KMS-11 (cell line): ENCODE measurements at regions not wholly inside any gene's neighbourhood (a gene's known extent, or its start where the extent isn't known, plus 50 kb on each side); places are given as distances from the start of the nearest gene placed in this dataset.

ENCODE experiments used
- H2AFZ ChIP-seq: fragments of 200-600 bp; sonication (generic); 2 replicates; pipeline ENCODE4 v1.6.1; 2016; ENCODE audit warnings: antibody characterized with exemption, mixed run types, low read depth
- H3K27ac ChIP-seq: fragments of 200-600 bp; sonication (generic); 2 replicates; pipeline ENCODE4 v1.6.1; 2016; ENCODE audit warnings: mild to moderate bottlenecking, mixed run types
- H3K27me3 ChIP-seq: fragments of 200-600 bp; sonication (generic); 2 replicates; pipeline ENCODE4 v1.6.1; 2017; ENCODE audit warnings: mild to moderate bottlenecking, low read depth, mixed run types, moderate library complexity; ENCODE audit not compliant: insufficient read depth
- H3K36me3 ChIP-seq: fragments of 200-600 bp; sonication (generic); 2 replicates; pipeline ENCODE4 v1.6.1; 2017; ENCODE audit warnings: mild to moderate bottlenecking, mixed run types; ENCODE audit not compliant: insufficient read depth
- H3K4me1 ChIP-seq: fragments of 200-600 bp; sonication (generic); 2 replicates; pipeline ENCODE4 v1.6.1; 2016; ENCODE audit warnings: mild to moderate bottlenecking, low read depth, mixed run types; ENCODE audit not compliant: poor library complexity, severe bottlenecking
- H3K4me2 ChIP-seq: fragments of 200-600 bp; sonication (generic); 2 replicates; pipeline ENCODE4 v1.7.0; 2016; ENCODE audit warnings: mild to moderate bottlenecking, mixed run types
- H3K4me3 ChIP-seq: fragments of 200-600 bp; sonication (generic); IDR thresholded peaks from 2 replicates; pipeline ENCODE4 v1.6.1; 2017; ENCODE audit warnings: low read depth, low read length, mixed read lengths; ENCODE audit not compliant: insufficient read depth
- H3K79me2 ChIP-seq: fragments of 200-600 bp; sonication (generic); 2 replicates; pipeline ENCODE4 v1.6.1; 2016; ENCODE audit warnings: low read depth, mixed run types; ENCODE audit not compliant: insufficient read depth
- H3K9ac ChIP-seq: fragments of 200-600 bp; sonication (generic); 2 replicates; pipeline ENCODE4 v1.6.1; 2016; ENCODE audit warnings: mild to moderate bottlenecking, mixed run types
- H4K20me1 ChIP-seq: fragments of 200-600 bp; sonication (generic); 2 replicates; pipeline ENCODE4 v1.6.1; 2016; ENCODE audit warnings: mild to moderate bottlenecking, mixed run types; ENCODE audit not compliant: insufficient read depth
- TF ChIP-seq, protein P1 (sequence below): fragments of 200-600 bp; sonication (generic); conservative IDR thresholded peaks from 2 replicates; pipeline ENCODE4 v1.6.1; 2017; ENCODE audit warnings: low read depth, mild to moderate bottlenecking, antibody characterized with exemption, low read length, moderate library complexity, mixed read lengths

GRCh38 chr5:6909901-6910300 is 196.7 kb downstream of the TENT4A start:
- no peak overlapping the region for H3K4me2 ChIP-seq
- H4K20me1 ChIP-seq = no peaks in the 10 kb centered on the region
- no peaks in the 10 kb centered on the region for H3K27me3 ChIP-seq
- no peak overlapping the region for H2AFZ ChIP-seq
- no peaks in the 10 kb centered on the region for H3K4me1 ChIP-seq
- H3K79me2 ChIP-seq = no peaks in the 10 kb centered on the region
- no peak overlapping the region for H3K9ac ChIP-seq
- H3K27ac ChIP-seq = no peak overlapping the region
- no peak overlapping the region for H3K4me3 ChIP-seq
- TF ChIP-seq, protein P1, sequence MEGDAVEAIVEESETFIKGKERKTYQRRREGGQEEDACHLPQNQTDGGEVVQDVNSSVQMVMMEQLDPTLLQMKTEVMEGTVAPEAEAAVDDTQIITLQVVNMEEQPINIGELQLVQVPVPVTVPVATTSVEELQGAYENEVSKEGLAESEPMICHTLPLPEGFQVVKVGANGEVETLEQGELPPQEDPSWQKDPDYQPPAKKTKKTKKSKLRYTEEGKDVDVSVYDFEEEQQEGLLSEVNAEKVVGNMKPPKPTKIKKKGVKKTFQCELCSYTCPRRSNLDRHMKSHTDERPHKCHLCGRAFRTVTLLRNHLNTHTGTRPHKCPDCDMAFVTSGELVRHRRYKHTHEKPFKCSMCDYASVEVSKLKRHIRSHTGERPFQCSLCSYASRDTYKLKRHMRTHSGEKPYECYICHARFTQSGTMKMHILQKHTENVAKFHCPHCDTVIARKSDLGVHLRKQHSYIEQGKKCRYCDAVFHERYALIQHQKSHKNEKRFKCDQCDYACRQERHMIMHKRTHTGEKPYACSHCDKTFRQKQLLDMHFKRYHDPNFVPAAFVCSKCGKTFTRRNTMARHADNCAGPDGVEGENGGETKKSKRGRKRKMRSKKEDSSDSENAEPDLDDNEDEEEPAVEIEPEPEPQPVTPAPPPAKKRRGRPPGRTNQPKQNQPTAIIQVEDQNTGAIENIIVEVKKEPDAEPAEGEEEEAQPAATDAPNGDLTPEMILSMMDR = no peak
- H3K36me3 ChIP-seq = no peaks in the 10 kb centered on the region

GRCh38 chr5:6910950-6911349 is 197.7 kb downstream of the TENT4A start:
- no peaks in the 10 kb centered on the region for H3K4me1 ChIP-seq
- H4K20me1 ChIP-seq = no peaks in the 10 kb centered on the region
- H3K4me3 ChIP-seq = no peak overlapping the region
- no peak overlapping the region for H2AFZ ChIP-seq
- H3K4me2 ChIP-seq = no peak overlapping the region
- no peak overlapping the region for H3K27ac ChIP-seq
- H3K9ac ChIP-seq = no peak overlapping the region
- no peaks in the 10 kb centered on the region for H3K36me3 ChIP-seq
- no peaks in the 10 kb centered on the region for H3K27me3 ChIP-seq
- TF ChIP-seq, protein P1 = no peak
- H3K79me2 ChIP-seq = no peaks in the 10 kb centered on the region

DNA sequence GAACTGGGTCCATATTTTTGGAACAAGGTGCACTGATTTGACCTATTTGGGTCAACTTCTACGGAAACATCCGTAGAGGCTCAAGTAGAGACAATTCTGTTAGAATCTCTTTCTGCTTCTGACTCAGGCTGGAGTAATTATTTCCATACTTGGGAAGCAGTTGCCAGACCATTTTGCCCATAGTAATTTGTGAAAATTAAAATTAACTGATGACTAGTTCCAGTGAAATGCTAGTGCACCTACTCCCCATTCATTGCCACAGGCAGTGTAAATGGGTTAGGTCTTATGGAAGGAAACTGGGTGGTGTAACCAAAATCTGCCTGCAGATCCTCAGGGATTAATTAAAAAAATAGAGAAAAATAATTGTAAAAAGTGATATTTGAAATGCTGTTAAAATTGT is 201.1 kb downstream of the TENT4A start:
- no peaks in the 10 kb centered on the region for H3K27me3 ChIP-seq
- TF ChIP-seq, protein P1 = no peak
- no peaks in the 10 kb centered on the region for H3K36me3 ChIP-seq
- H3K4me3 ChIP-seq = no peak overlapping the region
- no peak overlapping the region for H3K27ac ChIP-seq
- no peaks in the 10 kb centered on the region for H3K79me2 ChIP-seq
- H3K4me2 ChIP-seq = no peak overlapping the region
- H3K4me1 ChIP-seq = no peaks in the 10 kb centered on the region
- no peaks in the 10 kb centered on the region for H4K20me1 ChIP-seq
- no peak overlapping the region for H3K9ac ChIP-seq
- no peak overlapping the region for H2AFZ ChIP-seq

GRCh38 chr5:6915574-6915973 is 202.3 kb downstream of the TENT4A start:
- Histone ChIP-seq H3K79me2 (no peaks in the 10 kb centered on the region), H3K27ac (no peak overlapping the region), H4K20me1 (no peaks in the 10 kb centered on the region), H2AFZ (no peak overlapping the region), H3K9ac (no peak overlapping the region), H3K36me3 (no peaks in the 10 kb centered on the region), H3K4me1 (no peaks in the 10 kb centered on the region), H3K27me3 (no peaks in the 10 kb centered on the region), H3K4me2 (no peak overlapping the region), H3K4me3 (no peak overlapping the region)
- TF ChIP-seq, protein P1 = no peak

DNA sequence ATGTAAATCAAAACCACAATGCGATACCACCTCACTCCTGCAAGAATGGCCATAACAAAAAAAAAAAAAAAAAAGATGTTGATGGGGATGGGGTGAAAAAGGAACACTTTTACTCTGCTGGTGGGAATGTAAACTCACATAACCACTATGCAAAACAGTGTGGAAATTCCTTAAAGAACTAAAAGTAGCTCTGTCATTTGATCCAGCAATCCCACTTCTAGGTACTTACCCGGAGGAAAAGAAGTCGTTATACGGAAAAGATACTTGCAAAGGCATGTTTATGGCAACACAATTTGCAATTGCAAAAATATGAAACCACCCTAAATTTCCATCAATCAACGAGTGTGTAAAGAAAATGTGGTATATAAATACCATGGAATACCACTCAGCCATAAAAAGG is 205.0 kb downstream of the TENT4A start:
- Histone ChIP-seq H3K4me2 (no peak overlapping the region), H3K4me3 (no peak overlapping the region)
- TF ChIP-seq, protein P1 = no peak

More for the DNA sequence above, 205.0 kb downstream of the TENT4A start:
- H2AFZ ChIP-seq = no peak overlapping the region
- no peaks in the 10 kb centered on the region for H3K36me3 ChIP-seq
- H3K4me1 ChIP-seq = no peaks in the 10 kb centered on the region
- no peak overlapping the region for H3K9ac ChIP-seq
- H3K27ac ChIP-seq = no peak overlapping the region
- H4K20me1 ChIP-seq = no peaks in the 10 kb centered on the region
- no peaks in the 10 kb centered on the region for H3K27me3 ChIP-seq
- H3K79me2 ChIP-seq = no peaks in the 10 kb centered on the region
